Epithelial cell of proximal tubule (primary cell): ENCODE measurements at regions not wholly inside any gene's neighbourhood (a gene's known extent, or its start where the extent isn't known, plus 50 kb on each side); places are given as distances from the start of the nearest gene placed in this dataset.
"Not testable (repeated sequence)": the region's sequence is repeated elsewhere in the genome, so short reads cannot be mapped to it uniquely, and the experiment has no call there.

Source experiments
- DNase-seq: peaks from one replicate; pipeline ENCODE4 v3.0.0-alpha.2; 2011; ENCODE audit warnings: low read depth
- H3K4me3 ChIP-seq: 2 replicates; pipeline ENCODE4 v1.5.1; 2011; ENCODE audit warnings: low read depth, mild to moderate bottlenecking, low read length
- TF ChIP-seq, protein P1 (sequence below): conservative IDR thresholded peaks from 2 replicates; pipeline ENCODE4 v1.5.1; 2012; ENCODE audit warnings: low read depth, mild to moderate bottlenecking, low read length

DNA sequence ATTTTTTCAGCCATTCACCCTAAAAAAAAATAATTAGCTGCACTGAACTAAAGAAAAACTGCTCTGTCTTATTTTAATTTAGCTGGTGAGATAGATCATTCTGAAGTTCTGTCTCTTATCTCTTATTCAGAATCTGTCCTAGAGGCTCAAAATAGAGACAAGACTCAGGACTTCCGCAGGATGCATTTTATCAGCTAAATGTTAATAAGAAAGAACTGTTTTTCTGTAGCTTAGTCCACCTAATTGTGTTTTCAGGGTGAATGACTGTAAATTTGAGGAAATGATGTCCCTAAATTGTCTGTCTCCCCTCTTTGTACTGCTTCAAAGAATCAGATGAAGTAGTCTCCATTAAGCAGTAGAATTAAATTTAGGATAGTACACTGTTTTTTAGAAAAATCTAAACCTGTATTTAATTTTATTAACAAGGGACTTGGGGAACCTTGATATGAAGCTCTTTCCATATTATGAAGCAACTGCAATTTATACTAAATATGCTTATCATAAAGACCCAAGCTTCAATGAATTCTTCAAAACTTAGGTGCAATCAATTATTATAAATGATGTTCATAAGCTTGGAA is 671.9 kb downstream of the RWDD3 start:
- TF ChIP-seq, protein P1, sequence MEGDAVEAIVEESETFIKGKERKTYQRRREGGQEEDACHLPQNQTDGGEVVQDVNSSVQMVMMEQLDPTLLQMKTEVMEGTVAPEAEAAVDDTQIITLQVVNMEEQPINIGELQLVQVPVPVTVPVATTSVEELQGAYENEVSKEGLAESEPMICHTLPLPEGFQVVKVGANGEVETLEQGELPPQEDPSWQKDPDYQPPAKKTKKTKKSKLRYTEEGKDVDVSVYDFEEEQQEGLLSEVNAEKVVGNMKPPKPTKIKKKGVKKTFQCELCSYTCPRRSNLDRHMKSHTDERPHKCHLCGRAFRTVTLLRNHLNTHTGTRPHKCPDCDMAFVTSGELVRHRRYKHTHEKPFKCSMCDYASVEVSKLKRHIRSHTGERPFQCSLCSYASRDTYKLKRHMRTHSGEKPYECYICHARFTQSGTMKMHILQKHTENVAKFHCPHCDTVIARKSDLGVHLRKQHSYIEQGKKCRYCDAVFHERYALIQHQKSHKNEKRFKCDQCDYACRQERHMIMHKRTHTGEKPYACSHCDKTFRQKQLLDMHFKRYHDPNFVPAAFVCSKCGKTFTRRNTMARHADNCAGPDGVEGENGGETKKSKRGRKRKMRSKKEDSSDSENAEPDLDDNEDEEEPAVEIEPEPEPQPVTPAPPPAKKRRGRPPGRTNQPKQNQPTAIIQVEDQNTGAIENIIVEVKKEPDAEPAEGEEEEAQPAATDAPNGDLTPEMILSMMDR = no peak
- H3K4me3 ChIP-seq = no peak overlapping the region
- DNase-seq = no peak

DNA sequence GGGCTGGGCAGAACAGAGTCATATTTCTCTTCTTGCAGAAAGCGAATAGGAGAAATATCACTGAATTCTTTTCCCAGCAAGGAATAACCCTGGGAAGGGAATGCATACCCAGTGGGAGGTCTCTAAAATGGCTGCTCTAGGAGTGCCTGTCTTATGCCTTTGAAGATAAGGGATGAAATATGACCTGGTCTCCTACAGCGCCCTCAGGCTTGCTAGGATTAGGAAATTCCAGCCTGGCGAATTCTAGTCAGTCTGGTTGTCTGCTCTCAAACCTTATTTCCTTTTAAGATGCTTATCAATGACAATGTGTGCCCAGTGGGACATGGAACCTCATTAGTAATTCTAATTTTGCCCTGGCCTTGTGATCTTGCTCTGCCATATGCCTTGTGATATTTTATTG is 677.7 kb downstream of the RWDD3 start:
- H3K4me3 ChIP-seq, DNase-seq: not testable (repeated sequence)

DNA sequence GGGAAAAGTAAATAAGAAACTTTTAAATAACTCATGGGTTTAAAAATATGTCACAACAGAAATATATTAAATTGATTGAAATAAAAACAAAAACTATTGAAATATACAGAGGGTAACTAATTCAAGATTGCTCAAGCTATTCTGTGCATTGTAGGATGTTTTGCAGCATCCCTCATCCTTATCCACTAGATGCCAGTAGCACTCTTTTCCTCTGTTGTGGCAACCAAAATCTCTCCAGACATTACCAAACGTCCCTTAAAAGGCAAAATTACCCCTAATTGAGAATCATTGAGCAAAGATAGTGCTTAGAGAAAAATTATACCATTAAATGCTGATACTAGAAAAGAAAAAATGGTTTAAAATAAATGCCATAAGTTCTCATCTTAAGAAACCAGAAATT is 682.6 kb downstream of the RWDD3 start:
- DNase-seq = no peak
- H3K4me3 ChIP-seq = no peak overlapping the region
- TF ChIP-seq, protein P1 = peak; percentile 46

DNA sequence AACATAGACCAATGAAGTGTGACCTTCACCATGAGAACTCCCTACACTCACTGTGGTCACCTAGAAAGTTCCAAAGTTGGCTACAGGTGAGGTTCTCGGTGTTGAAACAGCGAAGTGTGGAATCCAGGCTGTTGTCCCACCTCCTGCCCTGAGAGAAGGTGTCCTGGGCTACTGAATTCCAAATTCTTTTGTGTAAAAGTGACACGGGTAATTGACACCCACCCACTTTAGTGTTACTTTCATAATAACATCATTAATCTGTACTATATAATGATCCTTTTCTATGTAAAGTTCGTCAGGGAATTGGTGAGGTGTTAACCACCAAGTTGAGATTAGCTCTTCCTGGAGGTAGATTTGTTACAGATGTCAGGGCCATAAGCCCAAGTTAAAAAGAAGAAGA is 690.7 kb downstream of the RWDD3 start:
- no peak for DNase-seq
- TF ChIP-seq, protein P1 = no peak
- no peak overlapping the region for H3K4me3 ChIP-seq

DNA sequence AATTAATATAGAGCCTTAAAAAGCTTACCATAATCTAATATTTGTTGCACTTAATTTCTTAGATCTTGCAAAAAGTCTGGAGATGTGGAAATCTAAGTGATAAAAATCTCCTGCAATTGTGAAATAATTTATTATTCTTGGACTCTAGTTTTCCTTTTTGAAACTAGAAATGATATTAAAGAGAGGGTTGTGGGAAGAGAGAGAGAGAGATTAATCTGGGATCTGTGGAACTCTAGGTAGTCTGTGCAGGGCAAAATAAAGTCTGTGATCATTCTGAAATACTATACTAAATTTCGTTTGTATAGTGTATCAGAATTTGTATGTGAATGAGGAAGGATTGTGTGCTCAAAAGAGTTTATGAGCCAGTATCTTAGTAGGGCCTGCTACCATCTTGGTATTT is 692.3 kb downstream of the RWDD3 start:
- no peak overlapping the region for H3K4me3 ChIP-seq
- DNase-seq = no peak
- TF ChIP-seq, protein P1 = no peak

DNA sequence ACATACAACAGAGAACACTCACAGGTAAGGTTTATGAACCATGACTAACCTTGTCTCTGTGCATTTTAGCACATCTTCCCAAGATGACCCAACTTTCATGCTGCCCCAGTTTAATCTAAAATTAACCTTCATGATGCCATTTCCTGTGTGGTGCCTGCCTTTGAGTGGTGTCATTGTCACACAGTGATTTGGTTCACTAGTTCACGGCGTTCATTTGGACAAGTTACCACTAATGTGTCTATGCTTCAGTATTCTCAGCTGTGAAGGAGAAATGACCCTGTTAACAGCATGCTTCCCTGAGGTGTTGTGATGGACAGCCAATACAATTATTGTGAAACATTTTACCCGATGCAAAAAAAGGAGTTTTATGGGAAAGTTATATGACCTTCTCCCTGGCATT is 693.1 kb downstream of the RWDD3 start:
- TF ChIP-seq, protein P1 = no peak
- H3K4me3 ChIP-seq = no peak overlapping the region
- no peak for DNase-seq

DNA sequence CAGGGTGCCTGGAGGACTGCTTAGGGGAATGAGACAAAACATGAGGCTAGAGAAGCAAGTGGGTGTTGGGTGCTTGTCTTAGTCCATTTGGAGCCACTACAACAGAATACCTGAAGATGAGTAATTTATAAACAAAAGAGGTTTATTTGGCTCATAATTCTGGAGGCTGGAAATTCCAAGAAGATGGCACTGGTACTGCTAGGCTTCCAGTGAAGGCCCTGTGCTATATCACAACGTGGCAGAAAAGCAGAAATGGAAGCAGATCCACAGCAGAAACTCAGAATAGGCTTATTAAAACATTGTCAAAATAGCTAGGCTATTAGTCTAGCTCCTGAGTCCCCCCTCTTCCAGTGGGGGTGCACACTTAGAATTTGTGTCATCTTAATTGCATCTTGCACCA is 701.7 kb downstream of the RWDD3 start:
- TF ChIP-seq, protein P1 = no peak
- no peak for DNase-seq
- H3K4me3 ChIP-seq = no peak overlapping the region
